GM12878 (cell line): ENCODE measurements at regions not wholly inside any gene's neighbourhood (a gene's known extent, or its start where the extent isn't known, plus 50 kb on each side); places are given as distances from the start of the nearest gene placed in this dataset.

Experiments used
- ATAC-seq: fragments of 200-7000 bp; cut with Tn5 transposase; 3 replicates; pipeline ENCODE4 v1.9.1; 2020; ENCODE audit warnings: mild to moderate bottlenecking, moderate library complexity
- BruUV-seq: library from RNA; stranded (reverse); fragments of 400-500 nt; replicated peaks from 2 replicates; lab custom pipeline; 2021; lab: Mats Ljungman, UMichigan
- CTCF ChIA-PET: fragments of 300-600 bp; sonication (Branson Sonifier 250); formaldehyde crosslinking; extraction: SDS; loops from one replicate; lab custom pipeline; 2021; ENCODE audit warnings: inconsistent platforms; lab: Yijun Ruan, JAX
- POLR2A ChIA-PET: fragments of 350-600 bp; formaldehyde crosslinking; extraction: SDS; loops from one replicate; lab custom pipeline; 2021; ENCODE audit warnings: inconsistent platforms; lab: Charles Lee
- RAD21 ChIA-PET: fragments of 300-600 bp; sonication (Branson Sonifier 250); formaldehyde crosslinking; loops from one replicate; lab custom pipeline; 2023; ENCODE audit warnings: antibody characterized with exemption; ENCODE audit not compliant: unreplicated experiment; lab: Charles Lee
- SMC1A ChIA-PET: fragments of 300-600 bp; sonication (Branson Sonifier 250); formaldehyde crosslinking; loops from one replicate; lab custom pipeline; 2023; ENCODE audit not compliant: unreplicated experiment, uncharacterized antibody; lab: Charles Lee
- DNase-seq: peaks from one replicate; pipeline ENCODE4 v3.0.0-alpha.2; 2011; ENCODE audit warnings: low read depth, low spot score
- FAIRE-seq: peaks from 3 replicates; lab custom pipeline; 2011; peaks lifted over from hg19 to GRCh38; lab: Jason Lieb, UNC
- H2AFZ ChIP-seq: 2 replicates; pipeline ENCODE4 v1.6.0; 2011; ENCODE audit warnings: low read depth, low read length, control low read depth; ENCODE audit not compliant: control insufficient read depth
- H3K27ac ChIP-seq: 2 replicates; pipeline ENCODE4 v1.5.1; 2011; ENCODE audit warnings: control low read depth; ENCODE audit not compliant: control insufficient read depth, insufficient read depth
- H3K27me3 ChIP-seq, 2 experiments: replicated peaks in 1 of 2; 2 replicates each; pipeline versions ENCODE4 v1.6.0 to v1.6.1; 2011; ENCODE audit warnings: low read length in 1 of 2; ENCODE audit not compliant: control insufficient read depth in 2 of 2, insufficient read depth in 2 of 2
- H3K36me3 ChIP-seq, 2 experiments: 2 replicates each; pipeline ENCODE4 v1.5.1; 2011; ENCODE audit warnings: low read length in 1 of 2; ENCODE audit not compliant: control insufficient read depth in 2 of 2, insufficient read depth in 2 of 2
- H3K4me1 ChIP-seq: 2 replicates; pipeline ENCODE4 v1.6.1; 2011; ENCODE audit warnings: mild to moderate bottlenecking, low read length, moderate library complexity, mixed read lengths; ENCODE audit not compliant: control insufficient read depth, insufficient read depth
- H3K4me2 ChIP-seq: 2 replicates; pipeline ENCODE4 v1.6.0; 2011; ENCODE audit warnings: control low read depth; ENCODE audit not compliant: control insufficient read depth, insufficient read depth
- H3K4me3 ChIP-seq: fragments of 200-600 bp; sonication (generic); 2 replicates; pipeline ENCODE4 v1.5.1; 2016
- H3K79me2 ChIP-seq: 2 replicates; pipeline ENCODE4 v1.6.0; 2011; ENCODE audit warnings: low read length; ENCODE audit not compliant: control insufficient read depth, insufficient read depth
- H3K9ac ChIP-seq: 2 replicates; pipeline ENCODE4 v1.8.0; 2011; ENCODE audit warnings: low read length, control low read depth, mixed read lengths; ENCODE audit not compliant: control insufficient read depth, insufficient read depth
- H3K9me3 ChIP-seq: replicated peaks from 3 replicates; pipeline ENCODE4 v1.5.1; 2011; ENCODE audit warnings: mild to moderate bottlenecking, low read length; ENCODE audit not compliant: control insufficient read depth, insufficient read depth
- H4K20me1 ChIP-seq: 2 replicates; pipeline ENCODE4 v1.6.0; 2011; ENCODE audit not compliant: control insufficient read depth, insufficient read depth
- E2F4 ChIP-seq: IDR thresholded peaks from 2 replicates; pipeline ENCODE4 v1.6.1; 2012; ENCODE audit warnings: low read depth, low read length, improper control_type of control experiment
- IKZF2 ChIP-seq, 2 experiments: fragments of 450-650 bp; IDR thresholded peaks; 2 replicates each; pipeline ENCODE4 v1.6.1; 2017; ENCODE audit warnings: mild to moderate bottlenecking in 2 of 2, moderate library complexity in 2 of 2
- KAT2A ChIP-seq: conservative IDR thresholded peaks from 2 replicates; pipeline ENCODE4 v1.6.1; 2011; ENCODE audit warnings: low read depth, low read length; ENCODE audit not compliant: control insufficient read depth
- LARP7 ChIP-seq: fragments of 450-650 bp; IDR thresholded peaks from 2 replicates; pipeline ENCODE4 v1.6.1; 2017; ENCODE audit warnings: mild to moderate bottlenecking
- MTA2 ChIP-seq: fragments of 450-650 bp; IDR thresholded peaks from 2 replicates; pipeline ENCODE4 v1.6.1; 2016; ENCODE audit warnings: low read depth, mild to moderate bottlenecking, moderate library complexity
- NKRF ChIP-seq: fragments of 450-650 bp; conservative IDR thresholded peaks from 2 replicates; pipeline ENCODE4 v1.6.1; 2017; ENCODE audit warnings: mild to moderate bottlenecking, moderate library complexity
- USF2 ChIP-seq: IDR thresholded peaks from 2 replicates; pipeline ENCODE4 v1.6.1; 2011; ENCODE audit warnings: low read depth, low read length, improper control_type of control experiment, borderline replicate concordance
- ZBTB11 ChIP-seq: fragments of 450-650 bp; formaldehyde crosslinking; IDR thresholded peaks from 2 replicates; pipeline ENCODE4 v1.5.0; 2022; ENCODE audit warnings: mild to moderate bottlenecking, missing genetic modification characterization
- ZNF217 ChIP-seq: fragments of 450-650 bp; IDR thresholded peaks from 2 replicates; pipeline ENCODE4 v1.6.1; 2017; ENCODE audit warnings: antibody characterized with exemption, mild to moderate bottlenecking
- WGBS: methylation state at CpG from one replicate; pipeline ENCODE4 v1.1.6; 2016; ENCODE audit warnings: low lambda C conversion rate; ENCODE audit not compliant: insufficient replicate concordance, insufficient coverage; ENCODE audit errors: missing lambda C conversion rate; 5-methylcytosine and 5-hydroxymethylcytosine counted together
- in situ Hi-C: fragments of 300-500 bp; cut with MboI; formaldehyde crosslinking; loops from 9 replicates; pipeline ENCODE4 v1.14.3; 2018; ENCODE audit warnings: mixed read lengths
- intact Hi-C: fragments of 100-400 bp; cut with micrococcal nuclease; formaldehyde crosslinking; loops from one replicate; pipeline ENCODE4 v1.14.2; 2022; ENCODE audit not compliant: unreplicated experiment

GRCh38 chr3:159077860-159078259 lies 276.0 kb downstream of the MFSD1 start:
- no peak overlapping the region for H2AFZ ChIP-seq
- in situ Hi-C loops (no loop called here), intact Hi-C loops (no loop called here)
- no peak overlapping the region for H3K4me2 ChIP-seq
- H3K79me2 ChIP-seq = no peaks in the 10 kb centered on the region
- ATAC-seq (no peak), DNase-seq (no peak), FAIRE-seq (no peak)
- ChIA-PET POLR2A (no interaction called here), RAD21 (no interaction called here), CTCF (no interaction called here), SMC1A (no interaction called here)
- H3K36me3 ChIP-seq = no peaks in the 10 kb centered on the region
- H3K27me3 ChIP-seq = no peaks in the 10 kb centered on the region
- no peak overlapping the region for H3K27ac ChIP-seq
- no TSS peak for BruUV-seq
- WGBS = 0% methylated on average over 2 of the region's 2 CpGs
- no peak overlapping the region for H3K4me3 ChIP-seq
- TF ChIP-seq IKZF2 (IDR thresholded peaks at IDR 0.05) (no peak), ZNF217 (no peak), NKRF (no peak), USF2 (no peak), ZBTB11 (no peak), MTA2 (no peak), LARP7 (no peak), KAT2A (no peak), E2F4 (no peak)
- no peaks in the 10 kb centered on the region for H3K4me1 ChIP-seq
- H4K20me1 ChIP-seq = no peaks in the 10 kb centered on the region
- H3K9ac ChIP-seq = no peak overlapping the region
- no peaks in the 10 kb centered on the region for H3K9me3 ChIP-seq
